ENCODE measurements at regions not wholly inside any gene's neighbourhood (a gene's known extent, or its start where the extent isn't known, plus 50 kb on each side); places are given as distances from the start of the nearest gene placed in this dataset.

GRCh38 chr6:45714741-45715507 is 300.7 kb downstream of the CLIC5 start:
- peak; percentile 94 for FAIRE-seq
- DNase-seq (ENCODE audit: insufficient read length, low spot score), result peak; percentile 32

DNA sequence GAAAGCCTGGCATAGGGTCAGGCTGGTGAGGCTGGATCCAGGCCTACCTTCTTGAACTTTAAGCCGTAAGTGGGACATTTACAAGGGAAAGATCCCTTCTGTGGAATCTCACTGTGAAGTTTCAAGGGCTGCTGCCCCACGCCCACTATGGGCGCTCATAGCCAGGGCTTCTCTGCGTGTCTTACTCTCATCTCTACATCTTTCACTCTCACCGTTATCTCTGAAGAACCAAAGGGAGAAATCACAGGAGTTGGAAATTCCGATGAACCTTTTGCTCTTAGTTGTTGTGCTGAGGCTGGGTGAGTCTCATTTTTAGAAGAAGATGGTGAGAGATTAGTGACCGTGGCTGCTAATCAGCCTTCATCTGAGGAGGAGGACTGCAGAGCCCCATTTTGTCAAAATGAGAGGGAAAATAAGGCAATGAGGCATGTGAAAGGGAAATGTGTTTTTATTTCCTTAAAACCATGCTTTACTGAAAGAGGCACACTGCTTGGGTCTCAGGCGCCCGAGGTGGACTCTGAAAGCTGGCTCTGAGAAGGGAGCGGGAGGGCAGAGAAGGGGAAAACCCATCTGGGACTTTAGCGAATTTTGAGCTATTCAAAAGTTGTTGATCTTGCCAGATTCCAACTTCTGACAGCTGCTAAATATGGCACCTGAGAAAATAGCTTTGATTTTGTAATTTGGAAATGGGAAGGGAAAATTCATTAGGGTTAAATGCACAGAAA is 301.5 kb downstream of the CLIC5 start:
- FAIRE-seq (no peak), DNase-seq (ENCODE audit: insufficient read length, low spot score) (no peak)
